Keratinocyte (primary cell): ENCODE measurements at regions not wholly inside any gene's neighbourhood (a gene's known extent, or its start where the extent isn't known, plus 50 kb on each side); places are given as distances from the start of the nearest gene placed in this dataset.

Experiments
- CTCF ChIP-seq, 3 experiments: IDR thresholded peaks in 1 of 3; conservative IDR thresholded peaks in 1 of 3; optimal IDR thresholded peaks in 1 of 3; 2 replicates in 2 of 3; 3 replicates in 1 of 3; pipeline versions ENCODE3 to v1.5.1; 2011; ENCODE audit warnings: low read length in 3 of 3, mild to moderate bottlenecking in 3 of 3, moderate library complexity in 2 of 3, control low read depth in 1 of 3, inconsistent platforms in 1 of 3; ENCODE audit not compliant: insufficient read depth in 2 of 3; ENCODE audit errors: extremely low read depth in 1 of 3
- EZH2 ChIP-seq: IDR thresholded peaks from one replicate; pipeline ENCODE4 v1.6.1; 2012; ENCODE audit warnings: inconsistent platforms, mild to moderate bottlenecking, low read length, moderate library complexity

DNA sequence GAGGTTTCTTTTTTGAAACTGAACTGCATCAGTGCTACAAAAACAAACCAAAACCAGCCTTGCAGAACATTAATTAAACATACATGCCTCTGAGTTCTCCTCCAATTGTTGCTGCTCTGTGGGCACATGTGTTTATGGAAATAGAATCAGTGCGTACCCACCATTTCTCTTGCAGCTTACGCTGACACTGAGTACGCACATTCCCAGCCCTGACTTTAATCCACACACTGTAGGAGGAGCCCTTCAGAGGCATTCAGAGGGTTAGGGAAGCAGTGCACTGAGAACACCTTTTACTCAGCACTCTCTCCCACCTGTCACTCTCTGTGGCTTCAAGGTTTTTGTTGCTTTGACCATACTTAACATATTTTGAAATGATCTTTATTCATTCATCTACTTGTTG, 250.5 kb upstream of the PWP1 start:
- no peak for TF ChIP-seq CTCF (optimal IDR thresholded peaks at IDR 0.05 in 1 of 3, IDR thresholded peaks at IDR 0.05 in 1 of 3, conservative IDR thresholded peaks at IDR 0.05 in 1 of 3; ENCODE audit: extremely low read depth in 1 of 3, insufficient read depth in 2 of 3, low read length in 3 of 3)
- TF ChIP-seq EZH2, result no peak
